SH-SY5Y (cell line): ENCODE measurements at regions not wholly inside any gene's neighbourhood (a gene's known extent, or its start where the extent isn't known, plus 50 kb on each side); places are given as distances from the start of the nearest gene placed in this dataset.

Experiments
- GATA2 ChIP-seq: IDR thresholded peaks from 2 replicates; pipeline ENCODE4 v1.6.1; 2011; ENCODE audit warnings: mild to moderate bottlenecking, low read depth, low read length
- GATA3 ChIP-seq: IDR thresholded peaks from 2 replicates; pipeline ENCODE4 v1.6.1; 2011; ENCODE audit warnings: low read depth, mild to moderate bottlenecking, low read length, moderate library complexity

DNA sequence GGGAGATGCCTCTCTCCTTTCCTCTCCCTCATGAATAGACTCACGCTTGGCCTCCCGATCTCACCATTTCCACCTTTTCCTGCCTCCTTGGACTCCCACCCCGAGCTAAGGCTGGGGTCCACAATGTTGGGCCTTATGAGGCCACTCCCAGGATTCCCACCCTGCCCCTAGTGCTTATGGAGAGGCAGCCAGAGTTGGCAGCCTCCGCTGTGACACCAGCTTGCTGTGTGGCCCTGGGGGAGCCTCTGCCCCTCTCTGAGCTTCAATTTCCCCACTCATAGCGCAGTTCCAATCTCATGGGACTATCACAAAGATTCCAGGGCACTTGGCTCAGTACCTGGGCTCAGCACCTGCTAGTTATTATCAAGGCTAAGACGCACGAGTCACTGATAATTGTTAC is 118.7 kb upstream of the WNT4 start:
- TF ChIP-seq GATA3 (no peak), GATA2 (no peak)

DNA sequence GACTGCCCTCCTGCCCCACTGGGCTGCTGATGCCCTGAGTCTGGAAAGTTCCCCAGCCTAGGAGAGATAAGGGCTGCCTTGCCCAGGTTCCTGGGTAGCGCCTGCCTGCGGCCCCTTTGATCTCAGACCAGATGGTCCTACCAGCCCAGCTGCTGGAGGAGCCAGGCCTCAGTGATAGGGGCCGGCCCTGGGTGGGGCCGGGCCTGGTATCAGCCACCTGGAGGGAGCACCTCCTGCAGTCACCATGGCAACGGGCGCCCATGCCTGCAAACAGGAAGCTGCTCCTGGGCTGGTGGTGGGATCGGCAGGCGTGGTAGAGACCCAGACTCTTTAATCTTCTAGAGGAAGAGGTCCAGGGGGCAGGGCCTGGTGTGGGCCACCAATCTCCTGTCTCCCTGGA is 119.7 kb upstream of the WNT4 start:
- TF ChIP-seq GATA2 = peak; percentile 81
- TF ChIP-seq GATA3 = no peak

DNA sequence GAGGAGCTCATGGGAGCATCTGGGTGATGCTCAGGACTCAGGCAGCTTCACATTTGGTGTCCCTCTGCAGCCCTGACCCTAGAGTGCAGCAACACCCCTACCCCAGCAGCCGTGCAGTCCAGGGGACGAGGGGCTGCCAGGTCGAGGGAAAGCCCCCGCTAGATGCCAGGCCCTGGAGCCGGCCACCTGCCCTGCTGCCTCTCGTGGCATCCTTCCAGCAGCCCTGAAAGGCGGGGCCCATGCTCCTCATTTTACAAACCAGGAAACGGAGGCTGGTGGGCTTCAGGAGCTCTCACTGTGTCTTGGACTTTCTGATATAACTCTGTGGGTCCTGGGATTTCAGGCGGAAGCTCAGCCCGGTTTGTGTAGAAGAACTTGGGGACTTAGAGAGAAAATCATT is 120.5 kb upstream of the WNT4 start:
- TF ChIP-seq GATA2 (no peak), GATA3 (no peak)

DNA sequence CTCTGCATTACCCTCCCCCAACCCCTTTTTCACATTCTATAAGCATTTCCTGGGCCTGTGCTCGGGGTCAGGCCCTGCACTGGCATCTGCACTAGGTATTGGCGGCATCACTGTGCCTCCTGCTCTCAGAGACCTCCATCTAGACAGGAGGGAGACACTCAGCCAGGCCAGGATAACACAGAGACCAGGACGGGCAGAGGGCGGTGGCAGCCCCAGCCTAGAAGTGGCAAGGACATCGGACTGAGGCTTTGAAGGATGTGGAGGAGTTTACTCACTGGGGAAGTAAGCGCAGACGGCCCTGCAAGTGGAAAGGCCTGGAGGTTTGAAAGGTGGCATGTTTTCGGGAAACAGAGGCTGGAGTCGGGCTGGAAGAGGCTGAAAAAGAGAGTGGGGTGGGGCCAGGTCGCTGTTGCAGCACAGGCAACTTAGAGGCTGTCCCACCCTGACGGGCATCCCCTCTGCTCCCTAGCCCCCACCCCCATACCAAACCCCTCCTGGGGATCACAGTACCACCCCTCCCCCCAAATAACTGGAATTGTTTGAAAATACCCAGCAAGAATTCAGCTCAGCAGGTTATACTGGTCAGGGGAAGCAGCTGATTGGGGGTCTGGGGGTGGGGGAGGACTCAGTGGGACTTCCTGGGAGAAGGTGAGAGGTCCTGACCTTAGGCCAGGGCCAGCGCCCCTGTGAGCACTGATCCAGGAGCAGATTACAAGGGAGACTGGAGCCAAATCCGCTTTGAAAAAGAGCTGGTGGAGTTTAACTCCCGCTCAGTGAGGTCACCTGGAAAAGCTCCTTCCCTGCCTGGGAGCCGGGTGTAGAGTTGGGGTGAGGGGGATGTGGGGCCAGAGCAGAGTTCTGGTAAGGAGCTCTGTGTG is 121.8 kb upstream of the WNT4 start:
- TF ChIP-seq GATA2 (no peak), GATA3 (no peak)

DNA sequence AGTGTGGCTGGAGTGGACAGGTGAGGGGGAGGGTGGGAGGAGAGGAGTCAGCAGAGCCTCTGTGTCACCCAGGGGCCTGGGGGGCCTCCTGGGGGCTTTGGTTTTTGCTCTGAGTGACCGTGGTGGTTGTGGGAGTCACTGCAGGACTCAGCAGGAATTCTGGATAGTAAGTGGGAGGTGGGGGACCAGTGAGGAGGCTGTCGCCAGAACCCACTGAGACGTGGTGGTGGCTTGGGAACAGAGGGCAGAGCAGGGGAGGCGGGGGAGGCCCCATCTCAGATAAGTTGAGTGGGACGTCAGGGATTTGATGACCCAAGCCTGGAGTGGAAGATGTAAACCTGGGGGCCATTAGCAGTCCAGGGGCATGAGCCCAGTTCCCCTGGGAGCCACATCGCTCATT is 123.2 kb upstream of the WNT4 start:
- TF ChIP-seq GATA3 = no peak
- TF ChIP-seq GATA2 = no peak

DNA sequence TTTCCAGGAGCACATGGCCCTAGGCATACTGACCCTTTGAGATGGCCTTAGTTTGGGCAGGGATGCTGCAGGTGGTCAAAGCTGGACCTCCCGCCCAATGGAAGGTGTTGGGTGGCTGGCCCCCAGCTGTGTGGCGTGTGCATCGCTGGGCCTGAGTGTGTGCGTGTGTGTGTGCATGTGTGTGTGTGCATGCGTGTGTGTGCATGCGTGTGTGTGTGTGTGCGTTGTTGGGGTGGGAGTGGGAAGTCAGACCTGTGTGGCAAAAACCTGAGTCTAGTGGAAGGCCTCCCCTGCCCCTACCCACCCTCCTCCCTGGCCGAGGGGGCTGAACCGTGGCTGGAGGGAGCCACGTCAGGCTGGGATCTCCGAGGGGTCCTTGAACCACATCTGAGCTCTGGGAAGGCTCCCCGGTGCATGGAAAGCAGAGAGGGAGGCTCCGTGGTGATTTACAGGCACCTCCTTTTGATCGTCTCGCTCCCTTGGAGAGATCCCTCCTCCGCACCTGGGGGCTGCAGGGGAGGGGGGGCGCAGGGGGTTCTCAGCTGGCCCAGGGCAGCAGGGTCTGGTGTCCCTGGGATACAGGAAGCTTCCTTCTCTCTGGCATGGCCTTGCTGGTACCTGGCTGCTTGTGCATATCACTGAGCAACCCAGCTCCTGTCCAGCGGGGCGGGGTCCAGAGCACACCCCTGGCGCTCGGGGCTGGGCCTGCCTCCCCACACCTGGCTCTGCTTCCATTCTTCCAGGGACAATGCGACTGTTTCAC is 124.7 kb upstream of the WNT4 start:
- TF ChIP-seq GATA3 (no peak), GATA2 (no peak)

DNA sequence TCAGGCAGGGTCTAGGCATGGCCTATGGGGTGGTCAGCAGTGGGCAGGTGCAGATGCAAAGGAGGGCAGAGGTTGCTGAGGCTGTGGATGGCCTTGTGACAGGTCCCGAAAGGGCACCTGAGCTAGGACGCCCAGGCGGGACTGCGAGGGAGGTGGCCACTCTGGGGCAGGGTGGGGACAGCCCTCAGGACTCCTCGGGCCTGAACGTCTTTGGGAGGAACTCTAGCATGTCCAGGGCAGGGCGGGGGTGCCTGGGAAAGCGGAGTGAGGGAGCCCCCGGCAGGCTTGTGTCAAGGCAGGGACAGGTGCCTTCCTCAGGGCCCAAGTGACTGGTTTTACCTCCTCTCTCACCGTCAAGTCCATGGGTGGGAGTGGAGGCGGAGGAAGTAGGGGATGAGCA is 125.4 kb upstream of the WNT4 start:
- TF ChIP-seq GATA2 (no peak), GATA3 (no peak)

DNA sequence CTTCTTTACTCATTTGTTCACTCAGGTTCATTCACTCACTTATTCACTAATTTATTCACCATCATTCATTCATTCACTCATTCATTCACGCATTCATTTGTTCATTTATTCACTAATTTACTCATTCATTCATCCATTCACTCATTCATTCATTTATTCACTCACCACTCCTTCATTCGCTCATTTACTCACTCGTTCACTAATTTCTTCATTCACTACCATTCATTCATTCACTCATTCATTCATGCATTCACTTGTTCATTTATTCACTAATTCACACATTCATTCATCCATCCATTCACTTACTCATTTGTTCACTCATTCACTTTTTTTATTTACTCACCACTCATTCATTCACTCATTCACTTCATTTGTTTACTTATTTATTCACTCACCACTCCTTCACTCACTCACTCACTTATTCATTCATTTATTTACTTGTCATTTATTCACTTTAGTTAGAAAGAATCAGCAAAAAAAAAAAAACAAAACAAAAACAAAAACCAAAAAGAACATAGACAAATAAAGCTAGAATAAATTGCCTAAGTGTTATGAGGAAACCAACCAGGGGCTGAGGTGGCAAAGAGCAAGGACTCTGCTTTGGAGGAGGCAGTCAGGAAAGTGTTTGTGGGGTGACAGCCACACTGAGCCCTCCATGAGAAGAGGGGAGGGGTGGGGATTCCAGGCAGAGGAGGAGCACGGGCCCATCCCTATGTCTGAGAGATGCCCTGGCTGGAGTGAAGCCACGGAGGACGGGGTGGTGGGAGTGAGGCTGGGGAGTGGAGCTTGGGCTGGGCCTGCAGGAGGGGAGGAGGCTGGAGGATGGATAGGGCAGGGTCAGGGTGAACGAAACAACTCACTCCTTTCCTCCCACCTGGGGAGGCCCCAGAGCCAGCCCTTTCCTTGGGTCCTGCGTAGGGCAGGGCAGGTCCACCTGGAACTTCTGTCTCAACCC is 129.2 kb upstream of the WNT4 start:
- TF ChIP-seq GATA3 (no peak), GATA2 (no peak)

DNA sequence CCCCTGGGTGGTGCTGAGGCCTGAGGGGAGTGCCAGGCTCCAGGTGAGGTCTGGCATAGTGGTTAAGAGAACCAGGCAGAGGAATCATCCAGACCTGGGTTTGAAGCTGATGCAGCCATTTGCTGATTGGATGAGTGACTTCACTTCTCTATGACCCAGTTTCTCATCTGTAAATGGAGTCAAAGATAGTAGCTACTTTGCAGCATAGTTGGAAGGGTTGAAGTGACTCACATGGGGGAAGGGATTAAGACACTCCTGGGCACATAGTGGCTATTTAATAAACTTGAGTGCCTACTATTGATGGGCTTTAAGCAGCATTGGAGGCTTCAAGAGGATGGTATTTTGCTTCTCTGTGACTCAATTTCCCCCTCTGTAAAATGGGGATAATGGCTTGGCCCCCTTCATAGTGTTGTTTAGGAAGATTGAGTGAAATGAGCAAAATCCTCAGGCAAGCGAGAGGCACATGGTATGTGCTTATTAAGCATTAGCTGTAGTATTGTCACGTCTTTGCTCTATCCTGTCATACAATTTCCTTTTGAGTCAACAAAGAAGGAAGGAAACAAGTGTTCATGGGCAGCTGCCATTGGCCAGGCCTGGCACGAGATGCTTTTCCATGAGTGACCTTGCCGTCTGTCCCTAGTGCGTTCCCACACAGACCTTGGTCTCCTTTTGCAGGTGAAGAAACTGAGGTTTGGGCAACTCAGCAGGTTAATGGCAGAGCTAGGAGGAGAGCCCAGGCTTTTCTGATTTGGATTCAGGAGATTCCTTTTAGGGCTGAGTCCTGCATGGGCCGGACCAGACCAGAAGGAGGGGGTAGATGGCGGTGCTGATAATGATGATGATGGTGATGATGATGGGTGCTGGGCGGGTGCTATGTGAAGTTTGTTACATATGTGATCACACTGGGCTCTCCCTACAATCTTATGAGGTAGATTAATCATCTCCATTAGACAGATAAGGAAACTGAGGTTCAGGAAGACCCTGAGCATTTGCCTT is 131.1 kb upstream of the WNT4 start:
- TF ChIP-seq GATA3 (no peak), GATA2 (no peak)

DNA sequence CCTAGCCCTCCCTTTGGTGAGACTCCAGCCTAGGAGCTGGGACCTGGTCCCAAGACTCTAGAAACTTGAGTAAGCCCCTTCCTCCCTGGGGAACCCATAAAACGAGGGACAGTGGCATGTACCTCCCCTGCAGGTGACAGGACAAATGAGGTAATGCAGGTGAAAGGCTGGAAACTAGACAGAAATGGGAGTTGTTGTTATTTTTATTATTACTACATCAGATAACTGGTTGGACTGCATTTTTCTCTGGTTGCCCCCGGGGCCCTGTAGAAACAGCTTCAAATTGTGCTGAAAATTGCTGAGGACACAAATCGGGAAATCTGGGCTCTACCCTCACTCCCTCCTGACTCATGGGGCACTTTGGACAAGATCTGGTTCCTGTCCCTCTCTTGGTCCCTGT is 132.3 kb upstream of the WNT4 start:
- no peak for TF ChIP-seq GATA3
- TF ChIP-seq GATA2 = no peak

DNA sequence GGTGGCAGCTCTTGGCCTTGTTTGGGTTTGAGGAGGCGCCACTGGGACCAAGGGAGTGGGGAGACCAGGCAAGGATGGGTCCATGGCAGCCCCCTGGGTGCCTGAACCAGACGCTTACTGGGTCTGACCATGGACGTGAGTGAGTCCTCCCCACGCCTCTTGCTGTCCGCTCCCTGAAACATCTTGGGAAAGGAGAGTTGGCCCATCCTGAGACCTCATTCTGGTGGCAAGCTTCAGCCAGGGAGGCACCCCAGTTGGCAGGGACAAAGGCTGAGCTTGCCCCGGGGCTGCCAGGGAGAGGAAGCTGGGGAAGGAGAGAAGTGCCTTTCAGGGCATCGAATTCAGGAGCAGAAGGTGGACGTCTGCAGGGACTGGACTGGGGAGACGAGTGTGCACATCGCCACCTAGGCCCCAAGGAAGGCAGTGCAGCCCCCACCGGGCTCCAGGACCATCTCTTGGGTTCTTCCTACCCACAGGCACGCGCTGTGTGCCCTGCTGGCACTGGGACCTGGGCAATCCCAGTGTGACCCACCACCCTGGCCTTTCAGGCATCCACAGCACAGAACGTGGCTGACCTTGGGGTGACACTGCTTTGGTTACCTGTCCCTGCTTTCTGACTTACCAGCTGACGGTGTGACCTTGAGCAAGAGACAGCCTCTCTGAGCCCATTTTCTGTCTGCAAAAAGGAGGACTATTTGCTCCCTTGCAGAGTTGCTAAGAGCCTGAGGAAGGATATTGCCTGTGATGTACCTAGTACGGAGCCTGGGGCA is 132.9 kb upstream of the WNT4 start:
- no peak for TF ChIP-seq GATA2
- TF ChIP-seq GATA3 = no peak

DNA sequence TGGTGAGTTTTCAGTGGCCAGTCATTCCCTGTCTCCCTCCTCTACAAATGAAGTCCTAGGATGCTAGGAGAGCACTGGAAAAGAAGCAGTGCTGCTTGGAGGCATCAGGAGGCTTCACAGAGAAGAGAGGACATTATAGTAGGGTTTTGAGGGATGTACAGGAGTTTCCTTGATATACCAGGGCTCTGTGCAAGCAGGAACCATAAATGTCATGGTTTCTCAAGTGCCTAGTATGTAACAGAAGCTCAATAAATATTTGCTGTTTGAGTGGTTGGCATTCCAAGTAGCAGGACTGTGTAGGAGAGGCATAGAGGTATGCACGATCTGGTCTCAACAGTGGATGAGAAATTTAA is 133.5 kb upstream of the WNT4 start:
- TF ChIP-seq GATA2 (no peak), GATA3 (no peak)
